ENCODE measurements at regions not wholly inside any gene's neighbourhood (a gene's known extent, or its start where the extent isn't known, plus 50 kb on each side); places are given as distances from the start of the nearest gene placed in this dataset.

DNA sequence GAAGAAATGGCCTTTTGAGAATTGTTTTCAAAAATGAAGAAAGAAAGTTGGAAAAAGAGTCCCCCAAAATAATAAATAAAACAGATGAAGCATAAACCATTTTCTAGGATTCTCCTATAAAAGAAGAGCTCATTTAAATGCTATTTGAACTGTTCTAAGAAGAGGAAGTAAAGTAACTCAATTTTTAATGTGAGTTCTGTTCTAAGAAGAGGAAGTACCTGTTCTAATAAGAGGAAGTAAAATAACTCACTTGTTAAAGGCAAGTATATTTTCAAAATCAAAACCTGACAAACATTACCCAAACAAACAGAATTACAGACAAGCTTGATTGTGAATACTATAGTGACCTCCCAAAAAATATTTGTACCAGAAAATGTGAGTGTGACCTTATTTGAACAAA, 1326.3 kb downstream of the C4orf33 start:
- H3K27ac ChIP-seq, result no peak overlapping the region
- H3K27me3 ChIP-seq (replicated peaks; ENCODE audit: insufficient read depth), result no peaks in the 10 kb centered on the region
- no peaks in the 10 kb centered on the region for H3K4me1 ChIP-seq (replicated peaks)
- no peaks in the 10 kb centered on the region for H3K9me3 ChIP-seq
- no peak overlapping the region for H3K4me3 ChIP-seq
- intact Hi-C loops (cut with DNase I), result no loop called here
- H3K36me3 ChIP-seq, result no peaks in the 10 kb centered on the region
- no peak for DNase-seq (ENCODE audit: low spot score)
- TF ChIP-seq POLR2A (IDR thresholded peaks at IDR 0.05), result no peak
- no peak for TF ChIP-seq POLR2AphosphoS5 (IDR thresholded peaks at IDR 0.05)
- TF ChIP-seq, protein P1, sequence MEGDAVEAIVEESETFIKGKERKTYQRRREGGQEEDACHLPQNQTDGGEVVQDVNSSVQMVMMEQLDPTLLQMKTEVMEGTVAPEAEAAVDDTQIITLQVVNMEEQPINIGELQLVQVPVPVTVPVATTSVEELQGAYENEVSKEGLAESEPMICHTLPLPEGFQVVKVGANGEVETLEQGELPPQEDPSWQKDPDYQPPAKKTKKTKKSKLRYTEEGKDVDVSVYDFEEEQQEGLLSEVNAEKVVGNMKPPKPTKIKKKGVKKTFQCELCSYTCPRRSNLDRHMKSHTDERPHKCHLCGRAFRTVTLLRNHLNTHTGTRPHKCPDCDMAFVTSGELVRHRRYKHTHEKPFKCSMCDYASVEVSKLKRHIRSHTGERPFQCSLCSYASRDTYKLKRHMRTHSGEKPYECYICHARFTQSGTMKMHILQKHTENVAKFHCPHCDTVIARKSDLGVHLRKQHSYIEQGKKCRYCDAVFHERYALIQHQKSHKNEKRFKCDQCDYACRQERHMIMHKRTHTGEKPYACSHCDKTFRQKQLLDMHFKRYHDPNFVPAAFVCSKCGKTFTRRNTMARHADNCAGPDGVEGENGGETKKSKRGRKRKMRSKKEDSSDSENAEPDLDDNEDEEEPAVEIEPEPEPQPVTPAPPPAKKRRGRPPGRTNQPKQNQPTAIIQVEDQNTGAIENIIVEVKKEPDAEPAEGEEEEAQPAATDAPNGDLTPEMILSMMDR (IDR thresholded peaks at IDR 0.05), result no peak

DNA sequence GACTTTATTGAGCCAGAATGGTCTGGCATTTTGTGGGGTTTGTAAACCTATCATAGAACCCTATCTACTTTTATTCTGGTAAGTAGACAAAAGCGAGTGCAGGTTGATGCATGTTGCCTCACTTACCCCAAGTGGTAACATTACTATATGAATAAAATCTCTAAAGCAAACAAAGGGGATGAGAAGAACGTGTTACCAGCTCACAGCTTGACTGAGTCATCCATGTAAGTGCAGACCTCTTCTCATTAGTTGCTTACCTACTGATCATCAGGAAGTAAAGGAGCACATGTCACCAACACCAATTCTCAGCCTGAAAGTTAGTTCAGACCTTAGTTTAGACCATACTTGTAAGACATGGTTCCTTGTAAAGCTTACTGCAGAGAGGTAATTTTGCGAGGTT, 1328.3 kb downstream of the C4orf33 start:
- Histone ChIP-seq H3K27ac (no peak overlapping the region), H3K4me1 (replicated peaks) (no peaks in the 10 kb centered on the region), H3K9me3 (no peaks in the 10 kb centered on the region), H3K36me3 (no peaks in the 10 kb centered on the region), H3K4me3 (no peak overlapping the region), H3K27me3 (replicated peaks; ENCODE audit: insufficient read depth) (no peaks in the 10 kb centered on the region)
- TF ChIP-seq POLR2AphosphoS5 (IDR thresholded peaks at IDR 0.05), result no peak
- WGBS, result 72% methylated on average over 3 of the region's 3 CpGs
- intact Hi-C loops (cut with DNase I), result no loop called here
- no peak for DNase-seq (ENCODE audit: low spot score)

DNA sequence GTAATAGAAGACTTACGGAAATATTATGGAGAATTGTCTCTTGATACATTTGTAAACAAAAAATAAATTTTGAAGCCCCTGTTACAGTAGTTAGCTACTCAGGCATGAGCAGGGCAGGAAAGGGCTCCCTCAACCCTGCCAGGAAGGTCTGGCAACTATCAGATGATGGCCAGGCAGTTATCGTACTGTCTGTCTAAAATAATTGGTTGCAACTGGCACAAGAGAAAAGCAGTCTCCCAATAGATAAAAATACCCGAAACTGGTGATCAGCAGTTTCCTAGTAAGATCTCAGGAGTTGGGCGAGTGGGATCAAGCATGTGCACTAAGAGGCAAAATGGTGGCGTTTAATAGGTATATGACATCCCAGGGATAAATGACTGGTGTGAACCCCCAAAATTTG, 1336.3 kb downstream of the C4orf33 start:
- no peaks in the 10 kb centered on the region for H3K9me3 ChIP-seq
- WGBS, result 83% methylated on average over 5 of the region's 5 CpGs
- TF ChIP-seq, protein P1 (IDR thresholded peaks at IDR 0.05), result no peak
- no peak overlapping the region for H3K27ac ChIP-seq
- intact Hi-C loops (cut with DNase I), result no loop called here
- H3K4me3 ChIP-seq, result no peak overlapping the region
- H3K4me1 ChIP-seq (replicated peaks), result no peaks in the 10 kb centered on the region
- no peaks in the 10 kb centered on the region for H3K36me3 ChIP-seq
- DNase-seq (ENCODE audit: low spot score), result no peak
- no peaks in the 10 kb centered on the region for H3K27me3 ChIP-seq (replicated peaks; ENCODE audit: insufficient read depth)

DNA sequence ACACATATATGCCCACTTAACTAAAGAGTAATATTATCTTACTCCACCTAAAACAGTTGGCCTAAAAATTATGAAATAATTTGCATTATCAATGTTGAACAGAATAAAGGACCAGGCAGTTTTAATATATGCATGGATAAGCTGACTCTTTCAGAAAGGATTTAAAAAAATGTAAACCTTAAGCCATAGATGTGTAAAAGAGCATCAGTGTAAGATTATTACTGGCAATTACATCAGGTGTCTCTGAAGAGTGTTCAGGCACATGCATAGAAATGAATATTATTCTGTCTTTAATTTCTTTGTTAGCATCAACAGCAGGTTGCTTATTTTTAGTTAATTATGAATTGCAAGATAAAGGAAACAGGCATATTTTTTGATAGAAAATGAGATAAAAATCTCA, 1353.8 kb downstream of the C4orf33 start:
- Histone ChIP-seq H3K9me3 (no peaks in the 10 kb centered on the region), H3K4me1 (replicated peaks) (no peaks in the 10 kb centered on the region), H3K27ac (no peak overlapping the region), H3K36me3 (no peaks in the 10 kb centered on the region), H3K4me3 (no peak overlapping the region), H3K27me3 (replicated peaks; ENCODE audit: insufficient read depth) (no peaks in the 10 kb centered on the region)
- TF ChIP-seq, protein P1 (IDR thresholded peaks at IDR 0.05), result no peak
- TF ChIP-seq POLR2AphosphoS5 (IDR thresholded peaks at IDR 0.05) (no peak), POLR2A (IDR thresholded peaks at IDR 0.05) (no peak)
- intact Hi-C loops (cut with DNase I), result no loop called here
- no peak for DNase-seq (ENCODE audit: low spot score)

DNA sequence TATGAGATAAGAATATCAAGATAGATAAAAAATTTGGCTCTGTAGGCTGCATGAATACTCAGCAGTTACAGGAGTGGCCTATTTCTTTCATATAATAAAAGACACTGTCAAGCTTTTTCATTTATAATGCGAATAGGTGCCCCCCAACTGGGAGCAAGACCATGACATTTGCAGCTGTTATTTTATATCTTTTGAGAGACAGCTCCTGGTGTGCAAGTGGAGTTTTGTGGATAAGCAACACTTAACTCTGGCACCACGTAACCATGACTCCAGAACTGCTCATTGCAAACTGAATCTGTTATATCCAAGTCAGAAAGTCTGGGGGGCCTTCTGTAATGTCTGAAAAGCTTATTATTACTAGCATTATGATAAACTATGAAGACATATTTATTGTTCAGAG, 1372.4 kb downstream of the C4orf33 start:
- no peaks in the 10 kb centered on the region for H3K9me3 ChIP-seq
- no peaks in the 10 kb centered on the region for H3K4me1 ChIP-seq (replicated peaks)
- DNase-seq (ENCODE audit: low spot score), result no peak
- no peak overlapping the region for H3K27ac ChIP-seq
- 79% methylated on average over 2 of the region's 2 CpGs for WGBS
- intact Hi-C loops (cut with DNase I), result no loop called here
- no peaks in the 10 kb centered on the region for H3K36me3 ChIP-seq
- H3K27me3 ChIP-seq (replicated peaks; ENCODE audit: insufficient read depth), result no peaks in the 10 kb centered on the region
- no peak overlapping the region for H3K4me3 ChIP-seq
- no peak for TF ChIP-seq POLR2A (IDR thresholded peaks at IDR 0.05)
- TF ChIP-seq POLR2AphosphoS5 (IDR thresholded peaks at IDR 0.05), result no peak
- TF ChIP-seq, protein P1 (IDR thresholded peaks at IDR 0.05), result no peak

DNA sequence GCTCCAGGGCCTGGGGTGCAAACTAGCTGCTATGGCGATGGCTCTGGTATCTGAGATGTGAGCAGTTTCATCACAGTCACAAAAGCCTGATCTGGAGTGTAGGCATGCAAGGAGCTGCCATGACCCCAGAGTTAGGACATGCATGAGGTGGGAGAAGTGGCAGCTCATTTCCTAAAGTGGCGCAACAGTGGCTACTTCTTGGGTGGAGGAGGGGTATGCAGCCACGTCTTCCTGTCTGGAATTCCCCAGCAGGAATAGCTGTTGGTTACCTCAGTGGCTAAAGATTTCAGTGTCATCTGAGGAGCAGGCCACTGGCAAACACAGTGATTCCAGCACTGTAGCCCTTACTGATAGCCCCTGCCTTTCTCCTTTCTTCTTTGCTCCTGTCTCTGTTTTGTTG, 1382.5 kb downstream of the C4orf33 start:
- H3K36me3 ChIP-seq, result no peaks in the 10 kb centered on the region
- H3K27ac ChIP-seq, result no peak overlapping the region
- no peak overlapping the region for H3K4me3 ChIP-seq
- H3K4me1 ChIP-seq (replicated peaks), result no peaks in the 10 kb centered on the region
- DNase-seq (ENCODE audit: low spot score), result no peak
- H3K27me3 ChIP-seq (replicated peaks; ENCODE audit: insufficient read depth), result no peaks in the 10 kb centered on the region
- 79% methylated on average over 3 of the region's 3 CpGs for WGBS
- TF ChIP-seq, protein P1 (IDR thresholded peaks at IDR 0.05), result no peak
- TF ChIP-seq POLR2A (IDR thresholded peaks at IDR 0.05), result no peak
- TF ChIP-seq POLR2AphosphoS5 (IDR thresholded peaks at IDR 0.05), result no peak
- intact Hi-C loops (cut with DNase I), result no loop called here
- H3K9me3 ChIP-seq, result no peaks in the 10 kb centered on the region
